ENCODE measurements at regions not wholly inside any gene's neighbourhood (a gene's known extent, or its start where the extent isn't known, plus 50 kb on each side); places are given as distances from the start of the nearest gene placed in this dataset.

GRCh38 chr14:104298458-104298857, 160.1 kb downstream of the KIF26A start:
- H3K4me3 ChIP-seq (ENCODE audit: low read length): no peak overlapping the region
- DNase-seq (ENCODE audit: low read depth): no peak
- no peak for TF ChIP-seq CTCF (conservative IDR thresholded peaks at IDR 0.05; ENCODE audit: low read length)

GRCh38 chr14:104299993-104300761, 161.8 kb downstream of the KIF26A start:
- no peak overlapping the region for H3K4me3 ChIP-seq (ENCODE audit: low read length)
- no peak for TF ChIP-seq CTCF (conservative IDR thresholded peaks at IDR 0.05; ENCODE audit: low read length)
- DNase-seq (ENCODE audit: low read depth): no peak

- DNase-seq (ENCODE audit: low read depth): no peak
- no peak overlapping the region for H3K4me3 ChIP-seq (ENCODE audit: low read length)
- TF ChIP-seq CTCF (conservative IDR thresholded peaks at IDR 0.05; ENCODE audit: low read length): no peak
Observed at GRCh38 chr14:104301731-104302460, 163.5 kb downstream of the KIF26A start.

- H3K4me3 ChIP-seq (ENCODE audit: low read length): no peak overlapping the region
- no peak for TF ChIP-seq CTCF (conservative IDR thresholded peaks at IDR 0.05; ENCODE audit: low read length)
- no peak for DNase-seq (ENCODE audit: low read depth)
Observed at GRCh38 chr14:104302794-104303405, 164.5 kb downstream of the KIF26A start.

- no peak for DNase-seq (ENCODE audit: low read depth)
- H3K4me3 ChIP-seq (ENCODE audit: low read length): no peak overlapping the region
- TF ChIP-seq CTCF (conservative IDR thresholded peaks at IDR 0.05; ENCODE audit: low read length): no peak
Observed at GRCh38 chr14:104303705-104304425, 165.5 kb downstream of the KIF26A start.

- TF ChIP-seq CTCF (conservative IDR thresholded peaks at IDR 0.05; ENCODE audit: low read length): no peak
- DNase-seq (ENCODE audit: low read depth): no peak
- H3K4me3 ChIP-seq (ENCODE audit: low read length): no peak overlapping the region
Observed at GRCh38 chr14:104304451-104305351, 166.3 kb downstream of the KIF26A start.

Data from AG10803 (cell line).